ENCODE measurements at regions not wholly inside any gene's neighbourhood (a gene's known extent, or its start where the extent isn't known, plus 50 kb on each side); places are given as distances from the start of the nearest gene placed in this dataset.

DNA sequence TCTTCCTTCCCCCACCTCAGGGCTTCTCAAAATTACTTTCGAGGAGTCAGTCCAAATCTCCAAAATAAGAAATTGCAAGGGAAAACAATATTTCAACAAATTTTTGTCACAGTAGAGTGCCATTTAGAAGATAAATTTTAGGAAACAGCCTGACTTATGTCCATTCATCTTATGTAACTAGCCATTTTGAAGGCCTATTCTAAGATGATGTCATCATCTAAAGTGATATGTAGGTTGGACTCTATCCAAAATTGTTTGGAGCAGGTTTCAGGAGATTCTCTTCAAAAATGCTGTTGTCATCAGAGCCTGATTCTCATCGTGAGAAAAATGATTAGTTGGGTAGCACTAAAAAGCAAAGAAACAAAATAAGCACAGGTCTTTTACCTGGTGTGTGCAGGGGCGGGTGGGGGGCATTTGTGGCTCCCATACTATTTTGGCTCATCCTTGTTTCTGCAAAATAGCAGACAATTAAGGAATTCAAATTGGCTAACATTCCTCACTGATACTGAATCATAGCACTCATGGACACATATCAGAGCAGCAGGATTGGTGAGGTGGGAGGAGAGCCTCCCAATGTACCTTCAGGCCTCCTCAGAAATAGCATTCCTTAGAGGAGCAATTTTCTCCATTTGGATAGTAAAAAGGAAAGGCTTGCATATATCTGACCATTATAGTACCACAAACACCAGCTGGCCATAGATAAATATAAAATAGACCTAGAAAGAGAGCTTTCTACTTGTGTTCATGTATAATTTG, 360.9 kb upstream of the NAV3 start:
- ATAC-seq (peak in 1 of 2 donors; percentile 57), DNase-seq (no peak)
- intact Hi-C loops (cut with DNase I), result no loop called here

DNA sequence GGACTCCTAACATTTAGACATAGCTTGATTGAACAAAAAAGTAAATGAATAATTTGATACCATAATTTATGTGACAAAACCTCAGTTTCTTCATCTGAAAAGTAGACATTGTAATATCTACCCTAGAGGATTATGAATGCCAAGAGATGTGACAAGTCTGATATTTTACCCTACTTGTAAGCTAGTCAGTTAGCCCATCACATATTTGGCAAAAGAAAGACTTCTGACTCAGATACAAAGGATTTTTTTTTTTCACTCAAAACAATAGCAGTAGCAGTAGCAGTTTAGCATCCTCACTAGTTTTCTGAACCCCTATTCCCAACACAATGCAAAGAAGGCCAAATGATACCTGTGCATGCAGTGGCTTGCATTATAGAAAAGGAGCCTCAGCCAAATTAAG, 377.3 kb upstream of the E2F7 start:
- ATAC-seq (no peak), DNase-seq (no peak)
- intact Hi-C loops (cut with DNase I), result no loop called here

DNA sequence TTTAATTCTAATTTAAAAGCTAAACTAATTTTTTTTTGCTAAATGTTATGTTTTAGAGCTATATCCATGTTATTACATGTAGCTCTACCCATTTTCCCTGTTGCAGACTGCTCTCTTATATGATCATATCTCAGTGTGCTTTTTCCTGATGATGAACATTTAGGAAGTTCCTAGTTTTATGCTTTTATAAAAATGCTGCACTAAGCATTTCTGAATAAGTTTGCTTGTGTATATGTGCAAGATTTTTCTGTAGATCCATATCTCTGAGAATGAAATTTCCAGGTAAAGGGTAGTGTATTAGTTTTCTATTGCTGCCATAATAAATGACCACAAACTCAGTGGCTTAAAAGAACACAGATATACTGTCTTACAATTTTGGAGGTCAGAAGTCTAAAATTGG, 374.4 kb upstream of the E2F7 start:
- no peak for DNase-seq
- no peak for ATAC-seq
- intact Hi-C loops (cut with DNase I), result loop anchor here in 1 of 2 donors (10.0 kb wide), 1 partner anchor 115 kb away; no protein-coding TSS in a partner anchor

DNA sequence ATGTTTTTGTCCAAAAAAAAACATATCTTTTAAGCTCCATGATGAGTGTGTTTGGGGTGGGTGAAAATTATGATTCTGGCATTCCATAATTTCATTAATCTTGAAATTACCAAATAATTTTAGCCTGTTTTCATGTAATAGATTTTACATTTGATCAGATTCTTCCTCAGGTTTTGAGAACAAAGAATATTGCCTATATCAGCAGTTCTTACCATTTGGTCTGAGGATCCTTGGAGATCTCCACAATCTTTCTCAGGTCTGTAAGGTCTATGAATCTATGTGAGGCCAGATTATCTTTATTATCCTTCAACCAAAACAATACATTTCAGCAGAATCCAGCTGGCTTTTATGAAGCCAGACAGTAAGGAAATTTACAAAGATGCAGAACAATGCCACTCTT, 373.3 kb upstream of the E2F7 start:
- intact Hi-C loops (cut with DNase I), result loop anchor here in 1 of 2 donors (10.0 kb wide), 1 partner anchor 114 kb away; no protein-coding TSS in a partner anchor
- ATAC-seq, result no peak
- DNase-seq, result no peak

DNA sequence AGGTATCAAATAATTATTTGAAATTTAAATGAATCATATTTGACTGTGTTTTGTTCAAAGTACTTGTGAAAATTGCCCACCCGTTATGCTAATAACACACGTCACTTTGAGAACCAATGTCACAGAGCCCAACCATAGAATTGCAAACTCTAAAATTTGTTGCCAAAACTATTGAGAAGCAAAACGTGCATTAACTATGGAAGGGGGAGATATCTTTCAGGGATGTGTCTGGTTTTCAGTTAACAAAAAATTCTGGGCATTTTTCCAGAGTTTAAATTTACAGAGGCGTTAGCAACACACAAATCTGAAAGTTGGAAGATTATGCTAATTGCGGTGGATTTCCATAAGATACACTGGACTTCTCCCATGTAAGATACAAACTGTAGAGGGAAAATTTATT, 371.8 kb upstream of the E2F7 start:
- intact Hi-C loops (cut with DNase I), result loop anchor here in 1 of 2 donors (10.0 kb wide), 1 partner anchor 112 kb away; no protein-coding TSS in a partner anchor
- DNase-seq (no peak), ATAC-seq (no peak)

DNA sequence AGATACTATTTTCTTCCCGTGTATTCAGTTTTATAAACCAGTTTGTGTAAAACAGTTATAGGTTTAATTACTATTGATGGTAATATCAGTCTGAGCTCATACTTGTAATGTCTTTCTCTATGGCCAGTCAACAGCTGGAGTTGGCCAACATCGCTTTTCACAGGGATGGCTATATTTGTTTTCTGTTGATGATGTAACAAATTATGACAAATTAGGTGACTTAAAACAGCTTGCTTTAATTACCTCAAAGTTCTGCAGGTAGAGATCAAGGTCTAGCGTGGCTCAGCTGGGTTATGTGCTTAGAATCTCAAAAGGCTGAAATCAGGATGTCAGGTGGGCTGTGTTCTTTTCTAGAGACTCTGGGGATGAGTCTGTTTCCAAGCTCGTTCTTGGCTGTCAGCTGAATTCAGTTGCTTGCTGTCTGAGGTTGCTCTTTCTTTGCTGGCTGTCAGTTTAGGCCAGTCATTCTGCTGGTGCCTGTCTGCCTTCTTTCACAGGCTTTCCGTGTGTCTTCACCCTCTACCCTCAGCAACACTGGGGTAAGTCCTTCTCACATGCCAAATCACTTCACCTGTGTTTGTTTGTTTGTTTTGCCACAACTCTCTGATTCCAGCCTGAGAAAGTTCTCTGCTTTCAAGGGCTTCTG, 370.2 kb upstream of the E2F7 start:
- intact Hi-C loops (cut with DNase I), result loop anchor here in 1 of 2 donors (10.0 kb wide), 1 partner anchor 111 kb away; no protein-coding TSS in a partner anchor
- no peak for DNase-seq
- peak in 1 of 2 donors; percentile 40 for ATAC-seq

DNA sequence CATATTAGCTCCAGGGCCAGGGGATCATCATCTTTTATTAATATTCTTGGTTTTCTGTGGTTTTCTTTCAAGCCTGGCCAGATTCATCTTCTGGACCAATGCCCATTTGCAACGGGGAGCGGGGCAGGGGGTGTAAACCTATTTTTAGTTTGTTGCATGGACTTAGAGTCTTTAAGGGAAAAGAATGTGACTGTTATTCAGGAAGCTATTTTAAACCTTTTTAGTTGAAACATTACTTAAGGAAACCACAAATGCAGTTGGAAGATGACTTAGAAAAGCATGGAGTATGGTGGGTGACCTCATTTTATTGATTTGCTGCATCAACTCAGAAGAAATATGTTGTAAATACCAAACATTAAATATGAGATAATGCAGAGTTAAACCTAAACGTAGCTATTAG, 368.4 kb upstream of the E2F7 start:
- intact Hi-C loops (cut with DNase I), result loop anchor here in 1 of 2 donors (10.0 kb wide), 1 partner anchor 109 kb away; no protein-coding TSS in a partner anchor
- ATAC-seq (no peak), DNase-seq (no peak)

DNA sequence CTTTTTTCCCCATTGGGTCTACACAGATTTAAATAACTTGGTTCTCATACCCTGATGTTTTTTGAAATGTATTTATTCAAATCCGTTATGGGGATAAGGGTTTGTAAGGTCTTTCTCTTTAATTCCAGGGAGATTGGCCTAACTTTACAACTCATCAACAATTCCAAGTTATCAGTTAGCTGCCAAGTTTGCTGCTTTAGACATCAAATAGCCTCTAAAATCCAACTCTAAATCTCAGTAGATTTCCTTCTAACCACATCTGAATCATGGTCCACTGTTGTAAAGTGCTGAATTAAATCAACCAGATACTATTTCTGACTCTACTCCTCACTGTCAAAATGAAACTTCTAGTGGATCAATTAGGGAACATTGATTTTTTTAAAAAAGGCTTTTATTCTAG, 364.1 kb upstream of the E2F7 start:
- no peak for DNase-seq
- no peak for ATAC-seq
- intact Hi-C loops (cut with DNase I), result no loop called here

DNA sequence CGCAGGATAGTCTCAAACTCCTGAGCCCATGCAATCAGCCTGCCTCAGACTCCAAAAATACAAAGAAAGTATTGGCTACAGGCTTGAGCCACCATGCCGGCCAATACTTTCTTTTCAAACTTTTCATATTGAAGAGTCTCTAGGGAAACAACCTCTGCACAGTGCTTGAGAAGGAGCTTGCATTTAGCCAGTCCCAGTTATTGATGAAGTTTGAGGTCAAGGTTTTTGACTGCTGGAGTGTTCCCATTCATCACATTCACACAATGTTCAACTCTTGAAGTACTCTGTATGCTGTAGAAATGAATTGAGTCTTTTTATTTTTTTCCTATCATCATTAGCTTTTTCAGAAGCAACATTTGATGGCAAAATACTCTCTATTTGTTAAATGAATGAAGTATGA, 355.8 kb upstream of the E2F7 start:
- DNase-seq (no peak), ATAC-seq (no peak)
- intact Hi-C loops (cut with DNase I), result no loop called here

DNA sequence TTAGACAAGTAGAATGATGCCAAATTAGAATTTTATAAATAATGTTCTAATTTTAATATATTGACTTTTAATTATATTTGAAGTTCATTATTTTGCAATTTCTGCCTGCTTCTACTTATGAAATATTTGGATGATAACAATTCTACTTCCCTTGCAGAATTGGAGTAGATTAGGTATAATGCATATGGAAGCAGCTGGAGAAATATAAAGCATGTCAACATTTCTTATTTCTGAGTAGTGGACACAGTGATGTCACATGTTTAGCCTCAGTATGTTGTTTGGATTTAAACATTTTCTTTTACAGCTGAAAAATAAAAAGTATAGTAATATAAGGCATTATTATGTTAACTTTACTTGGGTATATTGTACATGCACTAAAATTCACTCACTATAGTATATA, 344.2 kb upstream of the E2F7 start:
- ATAC-seq (no peak), DNase-seq (no peak)
- intact Hi-C loops (cut with DNase I), result no loop called here

DNA sequence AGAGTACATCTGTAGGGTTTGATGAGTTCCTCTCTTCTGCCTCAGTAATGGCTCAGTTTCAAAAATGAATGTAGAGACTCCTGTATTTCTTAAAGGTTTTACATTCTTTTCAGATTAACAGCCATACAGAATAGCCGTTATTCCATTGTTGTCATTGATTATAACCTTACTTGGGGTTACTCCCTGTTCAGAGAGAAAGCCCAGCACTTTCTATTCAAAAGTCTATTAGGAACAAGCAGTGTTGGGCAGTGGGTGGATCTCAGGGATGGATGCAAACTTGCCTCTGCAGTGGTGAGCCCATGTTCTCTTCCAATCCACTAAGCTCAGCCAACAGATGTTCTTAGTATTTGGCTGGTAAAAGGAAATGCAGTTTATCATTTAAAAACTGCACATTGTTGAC, 342.6 kb upstream of the E2F7 start:
- DNase-seq (no peak), ATAC-seq (no peak)
- intact Hi-C loops (cut with DNase I), result no loop called here

DNA sequence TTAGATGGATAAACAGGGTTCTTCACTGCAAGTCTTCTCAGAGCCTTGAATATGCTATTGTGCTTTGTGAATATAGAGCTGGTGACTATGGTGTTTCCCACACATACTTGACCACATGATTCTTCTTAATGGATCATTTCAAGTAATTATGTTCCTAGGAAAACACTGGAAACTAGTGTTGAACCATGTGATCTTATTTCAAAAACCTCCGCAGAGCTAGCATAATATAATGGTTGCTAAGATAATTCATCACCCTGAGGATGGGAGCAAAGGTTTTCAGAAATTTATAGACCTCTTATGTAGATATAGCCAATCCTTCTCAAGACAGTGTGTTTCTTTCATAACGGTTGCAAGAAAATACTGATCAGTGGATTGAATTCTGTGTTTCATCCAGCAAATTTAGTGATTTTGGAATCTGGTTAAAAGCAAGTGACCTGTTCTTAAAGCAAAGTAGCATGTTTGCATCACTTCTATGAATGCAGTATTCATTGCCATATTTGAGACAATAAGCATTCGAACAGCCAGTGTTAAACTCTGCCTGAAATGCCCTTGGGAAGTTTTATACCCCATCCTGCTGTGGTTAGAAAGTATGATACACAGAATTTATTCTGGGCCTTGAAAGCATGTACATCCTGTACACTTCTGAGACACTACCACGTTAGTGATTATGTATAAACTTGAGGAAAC, 341.0 kb upstream of the E2F7 start:
- intact Hi-C loops (cut with DNase I), result no loop called here
- no peak for ATAC-seq
- no peak for DNase-seq

DNA sequence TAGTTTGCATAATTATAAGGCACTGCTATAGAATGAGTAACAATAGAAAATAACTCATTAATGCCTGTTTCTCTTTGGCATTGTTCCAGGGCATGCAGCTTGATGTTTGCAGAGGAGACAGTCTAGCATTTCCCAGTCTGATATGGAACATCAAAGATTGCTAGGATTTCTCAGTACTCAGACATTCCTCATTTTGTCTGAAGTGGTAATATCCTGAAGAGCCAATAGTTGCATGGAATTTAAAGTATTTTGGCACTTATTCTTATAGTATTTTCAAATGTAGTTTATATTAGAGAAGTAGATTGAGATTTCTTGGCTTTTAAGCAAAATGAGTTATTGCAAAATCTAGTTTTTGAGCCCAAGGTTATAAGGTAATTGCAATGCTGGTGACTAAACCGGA, 337.3 kb upstream of the E2F7 start:
- intact Hi-C loops (cut with DNase I), result no loop called here
- DNase-seq, result no peak
- ATAC-seq, result peak in 1 of 2 donors; percentile 29

DNA sequence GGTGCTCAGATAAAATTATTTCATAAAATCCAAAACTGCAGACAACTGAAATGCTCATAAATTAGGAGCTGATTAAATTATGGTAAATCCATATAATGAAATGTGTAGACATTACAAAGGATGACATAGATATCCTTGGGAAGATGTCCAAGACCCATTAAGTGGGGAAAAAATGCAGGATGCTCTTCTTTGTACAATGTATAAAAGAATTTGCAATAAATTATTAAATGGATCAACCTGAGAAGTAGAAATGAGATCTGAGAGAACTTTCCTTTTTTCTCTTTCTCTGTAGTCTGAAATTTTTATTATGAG, 336.4 kb upstream of the E2F7 start:
- ATAC-seq, result no peak
- no peak for DNase-seq
- intact Hi-C loops (cut with DNase I), result no loop called here

DNA sequence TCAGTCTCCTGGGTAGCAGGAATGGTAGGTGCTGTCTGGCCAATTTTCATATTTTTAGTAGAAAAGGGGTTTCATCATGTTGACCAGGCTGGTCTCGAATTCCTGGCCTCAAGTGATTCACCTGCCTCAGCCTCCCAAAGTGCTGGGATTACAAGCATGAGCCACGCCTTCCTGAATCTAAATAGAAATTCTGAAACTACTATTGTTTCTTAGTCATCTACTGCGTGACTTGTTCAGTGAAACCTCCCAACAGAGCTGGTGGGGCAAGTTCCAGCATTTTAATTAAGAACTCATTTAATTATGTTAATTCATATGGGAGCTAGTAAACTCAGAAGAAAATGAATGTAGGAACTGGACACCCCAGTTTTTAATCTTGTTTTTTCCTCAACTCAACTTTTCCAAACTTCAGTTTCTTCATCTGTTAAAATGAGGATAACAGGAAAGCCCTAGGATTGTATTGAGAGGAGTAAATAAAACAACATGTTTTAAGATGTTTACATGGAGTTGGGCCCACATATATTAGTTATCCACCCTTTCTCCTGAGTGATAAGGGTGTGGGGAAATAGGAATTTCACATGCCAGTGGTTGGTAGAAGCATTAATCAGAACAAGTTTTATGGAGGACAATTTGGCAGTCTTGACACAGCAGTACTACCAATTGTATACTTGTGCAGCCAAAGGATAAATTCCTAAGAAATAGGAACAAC, 335.8 kb upstream of the E2F7 start:
- ATAC-seq, result no peak
- intact Hi-C loops (cut with DNase I), result no loop called here
- no peak for DNase-seq

DNA sequence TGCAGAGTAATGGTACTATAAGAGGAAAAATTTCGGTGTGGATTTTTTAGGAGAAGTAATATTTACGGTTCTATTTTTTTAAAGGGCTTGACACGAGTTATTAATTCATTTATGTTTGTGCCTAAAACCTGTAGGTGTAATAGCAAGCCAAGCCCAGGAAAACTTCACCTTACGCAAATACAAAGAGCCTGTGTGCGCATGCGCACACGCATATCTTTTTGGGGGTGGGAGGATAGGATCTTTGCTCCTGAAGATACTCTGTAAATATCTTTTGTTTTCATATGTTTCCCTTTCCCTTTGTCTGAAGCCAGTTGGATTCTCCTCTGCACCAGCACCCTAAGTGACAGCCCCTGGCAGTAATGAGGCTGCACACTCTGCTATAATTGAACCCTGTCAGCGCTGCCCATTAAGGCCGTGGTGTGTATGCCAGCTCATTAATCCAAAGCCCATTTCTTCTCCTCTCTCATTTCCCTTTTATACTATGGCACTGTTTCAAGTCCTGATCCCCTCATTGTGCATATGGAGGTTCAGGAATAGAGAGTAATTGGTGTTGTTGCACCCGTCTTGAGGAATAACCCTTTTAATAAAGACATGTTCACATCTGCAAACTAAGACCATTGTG, 327.2 kb upstream of the E2F7 start:
- DNase-seq, result no peak
- intact Hi-C loops (cut with DNase I), result no loop called here
- no peak for ATAC-seq

DNA sequence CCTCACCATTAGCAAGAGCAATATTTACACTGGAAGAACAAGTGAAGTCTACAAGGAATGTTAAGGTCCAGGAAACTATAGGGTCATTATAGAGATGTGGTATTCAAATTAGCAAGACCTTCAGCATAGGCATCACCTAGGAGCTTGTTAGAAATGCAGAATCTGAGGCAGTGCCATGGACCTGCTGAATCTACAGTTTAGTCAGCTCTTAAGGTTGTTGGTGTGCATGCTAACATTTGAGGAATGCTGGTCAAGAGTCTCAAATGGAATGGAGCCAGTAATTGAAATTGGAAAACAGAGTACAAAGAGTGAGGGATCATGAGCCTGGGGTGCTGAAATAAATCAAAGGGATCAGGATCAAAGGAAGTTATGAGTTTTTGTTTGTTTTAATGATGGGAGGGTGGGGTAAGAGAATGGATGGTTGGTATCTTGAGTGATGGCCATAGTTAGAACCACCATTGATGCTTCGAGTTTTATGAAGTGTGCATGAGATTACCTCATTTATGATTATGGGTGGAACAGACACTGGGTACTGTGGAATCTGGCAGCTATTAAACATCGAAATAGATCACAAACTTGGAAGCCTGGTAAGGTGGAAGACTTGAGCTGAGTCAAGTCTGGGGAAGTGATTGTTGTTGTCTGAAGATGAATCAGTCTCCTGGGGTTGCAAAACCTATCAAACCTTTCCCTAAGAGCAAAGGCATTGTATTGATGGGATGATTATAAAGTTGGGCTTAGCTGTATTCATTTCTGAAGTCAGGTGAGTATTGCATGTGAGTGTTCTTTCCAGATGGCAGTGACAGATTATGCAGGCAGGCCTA, 323.3 kb upstream of the E2F7 start:
- DNase-seq, result no peak
- intact Hi-C loops (cut with DNase I), result no loop called here
- ATAC-seq, result no peak

DNA sequence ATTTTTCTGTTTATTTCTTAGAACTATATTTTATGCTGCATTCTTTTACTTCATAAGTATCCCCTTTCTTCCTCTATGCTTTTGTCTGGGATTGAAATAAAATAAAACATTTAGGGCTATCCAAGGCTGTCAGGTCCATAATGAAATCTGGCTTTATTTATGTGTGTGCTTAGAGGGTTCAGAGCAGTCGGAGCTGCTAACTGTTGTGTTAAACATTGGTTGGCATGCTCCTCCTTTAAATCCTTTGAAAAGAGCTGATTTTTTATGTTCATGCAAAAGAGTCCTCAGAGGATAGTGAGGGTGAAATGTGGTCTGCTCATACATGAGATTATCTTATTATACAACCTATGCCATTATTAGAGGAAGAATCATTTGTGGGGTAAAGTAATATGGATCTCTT, 322.3 kb upstream of the E2F7 start:
- intact Hi-C loops (cut with DNase I), result no loop called here
- DNase-seq, result no peak
- no peak for ATAC-seq

DNA sequence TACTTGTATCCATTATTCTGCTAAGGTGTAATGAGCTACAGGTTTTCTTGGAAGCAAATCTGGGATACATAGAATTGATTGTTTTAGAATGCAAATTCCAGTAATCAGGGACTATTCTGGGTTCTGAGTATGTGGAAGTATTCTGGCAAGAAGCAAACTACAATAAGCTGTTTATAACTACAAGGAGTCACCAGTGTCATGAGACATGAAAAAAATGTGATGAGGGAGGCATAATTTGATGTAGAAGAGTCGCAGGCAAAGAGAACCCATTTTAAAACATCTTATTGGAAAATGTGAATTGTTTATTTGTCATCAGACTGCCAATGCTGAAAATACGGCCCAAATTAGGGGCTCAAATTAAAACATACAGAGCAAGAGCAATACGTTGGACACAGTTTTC, 321.8 kb upstream of the E2F7 start:
- ATAC-seq, result no peak
- no peak for DNase-seq
- intact Hi-C loops (cut with DNase I), result no loop called here

Measured in left cardiac atrium (tissue), 4 donors.